ENCODE measurements at regions not wholly inside any gene's neighbourhood (a gene's known extent, or its start where the extent isn't known, plus 50 kb on each side); places are given as distances from the start of the nearest gene placed in this dataset.
A peak's percentile ranks its signal among the peaks of the same experiment; 100 is the strongest.

GRCh38 chr13:38520041-38520440, 166.8 kb upstream of the FREM2 start:
- no peak for DNase-seq

GRCh38 chr13:38527140-38527539, 159.7 kb upstream of the FREM2 start:
- DNase-seq = no peak

- no peak for DNase-seq
Measured at GRCh38 chr13:38528986-38529385, 157.9 kb upstream of the FREM2 start.

DNA sequence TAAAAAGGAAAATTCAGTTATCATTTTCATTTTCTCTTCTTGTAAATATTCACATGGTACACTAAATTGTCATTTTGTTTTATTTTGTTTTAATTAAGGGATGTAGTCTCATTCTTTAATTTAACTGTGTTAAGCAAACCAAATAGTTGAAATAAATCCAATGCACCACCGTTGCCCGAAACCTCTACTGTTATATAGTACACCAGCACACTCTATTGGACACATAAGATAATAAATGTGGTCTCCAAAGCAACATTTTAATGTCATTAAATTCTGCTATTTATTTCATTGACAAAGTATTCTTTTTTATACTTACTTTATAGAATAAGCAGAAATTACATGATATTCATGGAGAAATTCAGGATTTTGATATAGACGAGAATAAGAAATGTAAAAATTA, 156.4 kb upstream of the FREM2 start:
- no peak for DNase-seq

DNA sequence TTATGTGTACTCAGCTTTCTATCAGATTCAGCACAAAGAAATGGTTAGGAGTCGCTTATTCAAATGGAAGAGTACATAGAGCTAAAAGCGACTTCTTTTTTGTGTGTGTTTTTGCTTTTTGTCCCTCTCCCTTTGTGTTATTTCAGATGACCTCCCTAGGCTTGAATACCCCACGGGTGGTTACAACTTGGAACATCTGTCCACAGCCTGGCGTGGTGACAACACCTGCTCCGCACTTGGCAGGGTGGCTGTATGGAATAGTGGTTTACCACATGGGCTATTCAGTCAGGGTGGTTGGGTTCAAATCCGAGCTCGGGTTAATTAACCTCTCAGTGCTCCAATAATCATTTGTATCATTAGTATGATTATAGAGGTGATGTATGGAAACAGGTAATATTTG, 151.6 kb upstream of the FREM2 start:
- DNase-seq = no peak

DNA sequence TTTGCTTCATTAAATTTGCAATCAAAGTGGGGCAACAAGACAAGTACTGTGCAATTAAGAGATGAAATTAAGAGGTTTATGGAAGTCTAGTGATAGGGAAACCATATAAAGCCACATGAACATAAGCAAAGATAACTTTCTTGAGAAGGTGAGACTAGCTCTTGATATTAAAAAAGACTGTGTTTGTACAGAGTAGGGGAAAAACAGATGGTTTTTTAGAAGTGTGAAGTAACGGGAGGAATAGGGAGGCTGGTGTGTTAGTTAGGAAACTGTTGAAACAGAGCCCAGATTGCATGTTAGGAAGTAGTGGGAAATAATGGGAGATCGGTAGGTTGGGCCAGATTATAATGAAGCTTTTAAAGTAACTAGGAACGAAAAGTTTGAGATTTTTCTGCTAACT, 149.8 kb upstream of the FREM2 start:
- no peak for DNase-seq

GRCh38 chr13:38538422-38538821, 148.5 kb upstream of the FREM2 start:
- no peak for DNase-seq

DNA sequence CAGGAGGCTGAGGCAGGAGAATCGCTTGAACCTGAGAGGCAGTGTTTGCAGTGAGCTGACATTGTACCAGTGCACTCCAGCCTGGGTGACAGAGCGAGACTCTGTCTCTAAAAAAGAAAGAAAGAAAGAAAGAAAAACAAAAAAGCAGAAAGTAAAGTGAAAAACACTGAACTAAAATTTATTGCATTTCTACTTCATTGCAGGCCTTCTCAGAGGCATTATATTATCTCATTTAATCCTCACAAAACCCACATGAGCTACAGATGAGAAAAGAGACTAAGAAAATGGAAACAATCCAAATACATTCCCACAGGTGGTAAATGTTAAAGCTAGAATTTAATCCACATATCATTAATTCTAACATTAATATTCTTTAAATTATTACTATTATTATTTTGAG, 147.2 kb upstream of the FREM2 start:
- no peak for DNase-seq

DNA sequence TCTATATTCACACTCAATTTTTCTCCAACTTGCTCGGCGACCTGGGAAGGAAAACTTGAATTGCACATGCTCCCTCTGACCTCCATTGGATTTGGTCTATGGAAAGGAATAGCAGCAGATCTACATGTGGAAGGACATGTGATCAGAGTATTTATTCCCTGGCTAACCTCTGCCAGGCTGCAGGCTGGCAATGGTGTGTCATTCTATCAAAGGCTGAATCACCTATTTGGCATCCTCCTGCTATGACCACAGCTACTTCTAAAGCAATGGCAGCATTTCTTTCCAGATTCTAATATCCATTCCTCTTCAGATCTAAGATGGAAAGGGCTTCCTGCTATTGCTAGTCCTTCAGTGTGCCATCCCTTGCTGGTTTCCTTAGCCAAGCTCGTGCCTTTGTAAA, 144.3 kb upstream of the FREM2 start:
- DNase-seq = no peak

DNA sequence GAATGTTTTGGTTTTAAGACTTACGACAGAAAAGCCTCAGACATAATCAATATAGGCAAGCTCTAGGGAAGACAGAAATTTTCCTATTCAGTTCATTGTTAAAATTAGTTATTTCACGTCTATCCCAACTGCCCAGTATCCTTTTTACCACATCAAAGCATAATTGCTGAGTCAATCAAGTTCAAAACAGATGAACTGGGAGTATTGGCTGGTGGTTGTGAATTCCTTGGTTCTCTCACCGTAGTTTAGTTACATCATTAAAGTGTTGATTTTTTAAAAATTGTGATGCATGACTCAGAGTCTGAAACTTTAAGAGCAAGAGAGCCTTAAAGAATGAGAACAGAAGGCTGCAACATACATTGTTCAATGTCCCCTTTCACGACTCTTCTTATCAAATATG, 143.3 kb upstream of the FREM2 start:
- no peak for DNase-seq

DNA sequence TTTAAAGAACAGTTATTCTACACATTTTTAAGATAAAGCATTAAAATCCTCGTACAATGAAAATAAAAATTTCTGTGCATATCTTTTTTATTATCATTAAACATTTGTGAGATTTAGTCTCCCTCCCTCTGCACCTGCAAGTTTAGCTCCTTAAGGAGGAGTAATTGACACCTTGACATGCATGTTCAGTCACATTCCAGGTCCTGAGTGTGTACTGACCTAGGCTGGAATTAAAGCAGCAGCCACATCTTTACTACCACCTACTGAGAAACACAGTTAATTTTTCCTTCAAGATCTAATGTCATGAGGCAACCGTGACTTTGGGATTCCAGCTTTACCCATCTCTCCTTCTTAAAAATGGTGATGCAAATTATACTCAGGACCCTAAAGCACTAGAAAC, 123.1 kb upstream of the FREM2 start:
- no peak for DNase-seq

DNA sequence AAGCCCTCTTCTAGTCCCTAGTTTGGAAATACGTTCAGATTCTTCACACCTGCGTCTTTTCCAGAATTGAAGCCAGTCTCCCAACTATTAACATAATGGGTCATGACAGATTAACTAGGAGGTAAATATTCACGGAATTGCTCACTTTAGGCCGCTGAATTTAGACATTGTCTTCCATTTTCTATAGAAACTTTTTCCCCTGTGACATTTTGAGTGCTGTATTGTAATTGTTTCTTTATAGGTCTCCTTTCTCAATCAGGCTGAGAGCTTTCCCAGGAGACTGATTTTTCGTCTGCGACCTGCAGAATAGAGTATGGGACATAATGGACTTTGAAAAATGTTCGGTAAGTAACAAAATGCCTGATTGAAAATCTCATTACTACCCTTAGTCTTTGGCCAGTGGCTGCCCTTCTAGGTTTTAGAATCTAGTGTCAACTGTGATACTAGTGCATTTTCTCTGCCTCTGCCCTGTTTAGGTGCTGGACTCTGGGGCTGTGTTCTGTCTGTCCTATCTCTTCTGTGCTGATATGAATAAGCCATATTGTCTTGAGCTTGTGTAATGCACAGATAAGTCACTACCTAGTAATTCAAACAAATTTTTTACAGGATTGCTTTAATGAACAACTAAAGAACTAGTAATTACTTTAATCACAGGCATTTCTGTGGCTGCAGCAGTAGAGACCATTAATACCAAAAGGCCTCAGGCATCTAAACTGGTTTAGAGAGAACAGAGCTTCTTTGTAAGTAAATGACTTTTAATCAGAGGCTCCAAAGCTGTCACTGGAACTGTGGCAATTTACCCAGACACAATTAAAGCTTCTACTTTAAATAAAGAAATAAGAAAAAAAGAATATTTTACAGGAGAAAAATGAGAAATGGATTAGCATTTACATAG, 122.4 kb upstream of the FREM2 start:
- no peak for DNase-seq

- no peak for DNase-seq
Measured at GRCh38 chr13:38566023-38566422, 120.9 kb upstream of the FREM2 start.

- DNase-seq = no peak
Measured at GRCh38 chr13:38566519-38566918, 120.4 kb upstream of the FREM2 start.

DNA sequence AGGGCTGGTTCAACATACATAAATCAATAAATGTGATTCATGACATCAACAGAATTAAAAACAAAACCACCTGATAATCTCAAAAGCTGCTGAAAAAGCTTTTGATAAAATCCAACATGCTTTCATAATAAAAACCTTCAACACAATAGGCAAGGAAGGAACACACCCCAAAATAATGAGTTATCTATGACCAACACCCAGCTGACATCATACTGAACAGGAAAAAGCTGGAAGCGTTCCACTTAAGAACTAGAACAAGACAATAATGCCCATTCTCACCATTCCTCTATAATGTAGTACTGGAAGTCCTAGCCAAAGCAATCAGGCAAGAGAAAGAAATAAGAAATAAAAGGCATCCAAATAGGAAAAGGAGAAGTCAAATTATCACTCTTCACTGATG, 116.2 kb upstream of the FREM2 start:
- no peak for DNase-seq

- no peak for DNase-seq
Measured at GRCh38 chr13:38575427-38575826, 111.5 kb upstream of the FREM2 start.

GRCh38 chr13:38577048-38577447, 109.8 kb upstream of the FREM2 start:
- DNase-seq = no peak

DNA sequence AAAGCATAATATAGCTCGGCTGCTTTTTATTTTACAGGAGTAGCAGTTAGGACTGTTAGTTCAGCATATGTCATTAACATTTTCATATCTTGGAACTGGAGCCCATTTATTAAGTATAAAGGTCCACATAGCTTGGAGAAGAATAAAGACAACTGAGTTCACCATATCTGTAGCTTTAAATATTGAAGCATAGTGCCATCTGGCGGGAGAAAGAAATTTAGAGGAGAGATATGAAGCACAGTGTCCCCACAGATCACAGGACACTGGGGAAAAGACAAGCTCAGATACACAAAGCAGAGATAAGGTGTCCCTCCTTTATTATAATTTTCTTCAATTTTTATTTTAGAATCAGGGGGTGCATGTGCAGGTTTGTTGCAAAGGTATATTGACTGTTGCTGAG, 104.7 kb upstream of the FREM2 start:
- peak in 1 of 2 donors; percentile 8 for DNase-seq

- no peak for DNase-seq
Measured at GRCh38 chr13:38590230-38590629, 96.6 kb upstream of the FREM2 start.

DNA sequence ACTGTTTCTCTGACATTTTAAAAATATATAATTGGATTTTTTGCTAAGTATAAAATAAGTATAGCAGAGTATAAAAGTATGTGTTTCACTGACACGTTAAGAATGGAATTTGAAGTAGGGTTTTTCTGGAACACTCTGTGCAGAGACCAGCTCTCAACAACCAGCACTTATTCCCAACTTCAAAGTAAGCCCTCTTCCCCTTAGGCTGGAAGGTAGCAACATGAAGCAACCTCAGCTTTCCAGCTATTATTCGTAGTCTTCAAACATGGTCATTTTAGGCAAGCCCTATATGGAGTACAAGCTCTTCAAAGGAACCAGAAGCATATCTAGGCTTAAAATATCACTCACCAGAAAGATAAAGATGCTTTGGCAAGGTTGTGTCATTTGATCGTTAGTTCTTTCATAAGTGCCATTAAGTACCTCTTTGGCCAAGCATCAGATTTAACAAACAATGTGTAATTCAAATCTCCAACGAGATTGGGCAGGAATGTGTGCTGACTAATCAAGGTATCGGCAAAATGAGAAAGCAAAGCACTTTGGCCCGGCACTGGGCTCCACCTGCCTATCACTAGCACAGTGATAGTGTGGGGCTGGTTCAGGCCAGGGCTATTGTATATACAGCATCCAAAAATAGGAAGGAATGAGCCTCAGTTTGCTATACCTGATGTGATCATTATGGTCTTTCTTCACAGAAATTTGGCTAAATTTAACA, 95.9 kb upstream of the FREM2 start:
- DNase-seq = no peak

DNA sequence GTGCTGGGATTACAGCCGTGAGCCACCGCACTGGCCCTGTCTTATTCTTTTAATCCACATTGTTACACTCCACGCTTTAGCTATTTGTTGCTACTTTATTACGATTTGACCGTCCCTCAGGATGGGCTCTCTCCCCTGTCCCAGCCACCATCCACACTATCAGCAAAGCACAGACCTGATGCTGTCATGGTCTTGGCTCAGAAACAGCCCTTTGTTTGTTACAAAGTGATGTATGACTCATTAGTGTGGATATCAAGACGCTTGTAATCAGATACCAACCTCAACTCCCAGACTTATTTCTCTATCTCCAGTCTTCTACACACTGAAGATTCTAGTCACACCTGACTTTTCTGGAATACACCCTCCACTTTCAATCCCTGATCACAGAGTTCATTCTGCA, 84.6 kb upstream of the FREM2 start:
- no peak for DNase-seq

GRCh38 chr13:38606699-38607535, 80.0 kb upstream of the FREM2 start:
- no peak for DNase-seq

GRCh38 chr13:38617936-38618335, 68.9 kb upstream of the FREM2 start:
- no peak for DNase-seq

- DNase-seq = no peak
Measured at GRCh38 chr13:38618336-38618735, 68.5 kb upstream of the FREM2 start.
